Duodenal mucosa (tissue), 2 donors: ENCODE measurements at regions not wholly inside any gene's neighbourhood (a gene's known extent, or its start where the extent isn't known, plus 50 kb on each side); places are given as distances from the start of the nearest gene placed in this dataset.

Experiments used
- H3K27ac ChIP-seq: one replicate; pipeline ENCODE4 v1.7.0; 2013; ENCODE audit warnings: low read depth, low read length
- H3K27me3 ChIP-seq, 2 donors: one replicate each; pipeline ENCODE4 v1.7.0; 2013; ENCODE audit warnings: low read length in 2 of 2, control low read depth in 1 of 2; ENCODE audit not compliant: insufficient read depth in 2 of 2, control insufficient read depth in 1 of 2
- H3K36me3 ChIP-seq, 2 donors: one replicate each; pipeline ENCODE4 v1.7.0; 2013; ENCODE audit warnings: low read length in 2 of 2, control low read depth in 1 of 2; ENCODE audit not compliant: insufficient read depth in 2 of 2, control insufficient read depth in 1 of 2
- H3K4me1 ChIP-seq, 2 donors: one replicate each; pipeline ENCODE4 v1.7.0; 2013; ENCODE audit warnings: low read length in 2 of 2, control low read depth in 1 of 2; ENCODE audit not compliant: insufficient read depth in 2 of 2, control insufficient read depth in 1 of 2
- H3K4me3 ChIP-seq, 2 donors: one replicate each; pipeline ENCODE4 v1.7.0; 2013; ENCODE audit warnings: low read length in 2 of 2, low read depth in 1 of 2
- H3K9ac ChIP-seq, 2 donors: one replicate each; pipeline ENCODE4 v1.7.0; 2013; ENCODE audit warnings: low read length in 2 of 2, low read depth in 1 of 2
- H3K9me3 ChIP-seq, 2 donors: one replicate each; pipeline ENCODE4 v1.7.0; 2013; ENCODE audit warnings: low read length in 2 of 2, control low read depth in 1 of 2; ENCODE audit not compliant: control insufficient read depth in 1 of 2

DNA sequence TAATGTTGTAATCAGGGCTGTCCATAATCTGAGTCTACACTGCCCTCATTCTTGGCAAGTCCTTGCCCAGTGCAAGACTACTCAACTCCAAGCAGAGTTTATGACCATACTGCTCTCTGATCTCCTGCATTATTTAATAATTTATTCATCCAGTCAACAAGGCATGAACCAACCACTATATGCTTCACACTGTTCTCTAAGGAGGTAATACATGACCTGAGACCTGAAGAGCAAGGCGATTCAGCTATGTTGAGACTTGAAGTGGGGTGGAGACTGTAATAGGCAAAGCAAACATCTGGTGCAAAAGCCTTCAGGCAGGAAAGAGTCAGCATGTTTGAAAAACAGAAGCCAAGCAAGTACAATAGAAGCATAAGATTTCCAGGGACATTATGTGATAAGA is 1362.8 kb downstream of the ROBO2 start:
- Histone ChIP-seq H3K36me3 (no peaks in the 10 kb centered on the region), H3K27ac (no peak overlapping the region), H3K4me3 (no peak overlapping the region), H3K9me3 (peaks cover 0 to 4% of the 10 kb centered on the region in 2 donors), H3K27me3 (no peaks in the 10 kb centered on the region), H3K9ac (no peak overlapping the region), H3K4me1 (no peaks in the 10 kb centered on the region)

DNA sequence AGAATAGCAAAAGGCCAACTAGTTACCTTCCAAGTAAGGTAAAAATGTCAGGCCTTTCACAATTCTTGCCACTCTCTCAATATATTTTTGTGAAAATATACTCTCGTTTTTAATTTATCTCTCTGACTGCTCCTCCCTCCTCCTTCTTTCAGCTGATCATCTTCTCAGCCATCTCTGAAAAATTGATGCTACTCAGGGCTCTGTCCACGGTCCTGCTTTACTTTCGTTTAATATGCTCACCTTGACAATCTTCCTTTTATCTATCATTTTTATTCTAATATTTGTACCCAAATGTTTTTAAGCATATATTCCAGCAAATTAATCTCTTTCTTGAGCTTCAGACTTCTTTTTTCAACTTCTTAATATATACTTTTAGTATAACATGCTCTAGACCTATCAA is 1362.1 kb downstream of the ROBO1 start:
- H3K36me3 ChIP-seq: no peaks in the 10 kb centered on the region
- no peaks in the 10 kb centered on the region for H3K9me3 ChIP-seq
- H3K4me1 ChIP-seq: no peaks in the 10 kb centered on the region
- no peak overlapping the region for H3K27ac ChIP-seq
- no peak overlapping the region for H3K9ac ChIP-seq
- no peak overlapping the region for H3K4me3 ChIP-seq
- H3K27me3 ChIP-seq: no peaks in the 10 kb centered on the region

DNA sequence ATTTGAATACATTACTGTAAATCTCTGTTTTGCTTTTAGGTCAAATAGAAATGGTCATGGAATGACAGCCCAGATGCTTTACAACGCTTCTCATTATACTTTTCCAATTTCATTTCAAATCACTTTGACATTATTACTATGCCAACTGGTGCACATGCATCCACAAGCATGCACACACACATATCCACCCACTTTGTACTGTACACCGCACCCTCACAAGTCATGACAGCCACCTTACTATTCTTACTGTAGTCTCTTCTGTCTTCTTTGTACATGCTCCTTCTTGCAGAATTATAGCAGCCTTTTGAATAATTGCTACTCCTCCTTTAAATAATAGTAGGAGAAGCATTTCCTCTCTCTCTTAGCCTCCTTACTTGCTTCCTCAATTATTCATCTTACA is 1361.4 kb downstream of the ROBO1 start:
- Histone ChIP-seq H3K27me3 (no peaks in the 10 kb centered on the region), H3K27ac (no peak overlapping the region), H3K9me3 (no peaks in the 10 kb centered on the region), H3K9ac (no peak overlapping the region), H3K36me3 (no peaks in the 10 kb centered on the region), H3K4me1 (no peaks in the 10 kb centered on the region), H3K4me3 (no peak overlapping the region)

DNA sequence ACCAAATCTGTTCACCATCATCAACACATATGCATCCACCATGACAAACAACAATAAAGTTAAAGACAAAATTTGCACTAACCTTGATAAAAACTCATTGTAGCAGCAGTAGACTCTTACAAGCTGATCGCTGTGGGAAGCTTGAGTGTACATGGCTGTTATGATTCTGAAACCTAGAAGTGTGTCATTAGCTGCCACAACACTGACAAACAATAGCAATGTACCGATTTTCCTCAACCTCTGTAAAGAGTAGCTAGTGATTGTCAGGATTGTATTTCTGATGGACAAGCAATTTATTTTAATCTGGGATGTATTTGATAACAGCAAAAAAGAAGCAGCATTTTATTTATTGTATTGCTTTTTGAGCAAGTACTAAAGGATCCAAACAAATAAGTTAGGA is 1357.7 kb downstream of the ROBO1 start:
- Histone ChIP-seq H3K4me3 (no peak overlapping the region), H3K27ac (no peak overlapping the region), H3K36me3 (no peaks in the 10 kb centered on the region), H3K9ac (no peak overlapping the region), H3K4me1 (no peaks in the 10 kb centered on the region), H3K9me3 (no peaks in the 10 kb centered on the region), H3K27me3 (no peaks in the 10 kb centered on the region)

DNA sequence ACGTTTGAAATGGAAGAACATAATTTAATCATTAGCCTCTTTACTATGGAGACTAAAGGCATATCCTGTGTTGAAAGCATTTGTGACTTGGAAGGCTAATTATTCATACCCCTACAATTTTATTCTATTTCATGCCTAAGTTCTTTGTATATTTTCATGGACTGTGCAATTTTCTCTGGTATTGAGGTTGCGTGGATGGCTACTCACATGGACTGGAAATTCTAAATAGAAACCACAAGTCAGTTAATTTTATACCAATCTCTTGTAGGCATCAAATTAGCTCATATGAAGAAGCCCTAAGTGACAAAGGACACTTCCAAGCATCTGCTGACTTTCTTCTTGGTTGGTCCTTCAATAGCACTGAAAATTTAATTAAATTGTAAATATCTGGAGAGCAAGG is 1353.5 kb downstream of the ROBO1 start:
- Histone ChIP-seq H3K4me3 (no peak overlapping the region), H3K9ac (no peak overlapping the region), H3K27ac (no peak overlapping the region), H3K36me3 (no peaks in the 10 kb centered on the region), H3K9me3 (no peaks in the 10 kb centered on the region), H3K4me1 (no peaks in the 10 kb centered on the region), H3K27me3 (no peaks in the 10 kb centered on the region)

DNA sequence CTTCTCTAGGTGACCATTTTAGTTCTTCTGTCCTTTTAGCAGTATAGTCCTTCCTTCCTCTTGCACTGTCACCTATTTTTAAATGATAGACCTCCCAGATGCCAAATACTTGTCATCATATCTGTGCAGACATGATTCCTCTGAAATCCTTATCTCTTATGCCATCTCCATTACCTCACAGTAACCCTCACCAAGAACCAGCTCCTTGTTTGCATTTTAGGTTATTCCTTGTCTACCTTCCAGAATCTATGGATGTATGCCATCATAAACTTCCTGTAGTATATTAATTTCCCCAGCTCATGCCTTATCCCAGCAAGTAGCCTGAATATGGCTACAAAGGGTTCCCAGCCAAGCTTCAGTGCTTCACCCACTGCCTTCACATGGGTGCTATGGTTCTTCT is 1347.2 kb downstream of the ROBO1 start:
- Histone ChIP-seq H3K27me3 (no peaks in the 10 kb centered on the region), H3K4me1 (no peaks in the 10 kb centered on the region), H3K4me3 (no peak overlapping the region), H3K27ac (no peak overlapping the region), H3K9ac (no peak overlapping the region), H3K9me3 (no peaks in the 10 kb centered on the region), H3K36me3 (no peaks in the 10 kb centered on the region)

DNA sequence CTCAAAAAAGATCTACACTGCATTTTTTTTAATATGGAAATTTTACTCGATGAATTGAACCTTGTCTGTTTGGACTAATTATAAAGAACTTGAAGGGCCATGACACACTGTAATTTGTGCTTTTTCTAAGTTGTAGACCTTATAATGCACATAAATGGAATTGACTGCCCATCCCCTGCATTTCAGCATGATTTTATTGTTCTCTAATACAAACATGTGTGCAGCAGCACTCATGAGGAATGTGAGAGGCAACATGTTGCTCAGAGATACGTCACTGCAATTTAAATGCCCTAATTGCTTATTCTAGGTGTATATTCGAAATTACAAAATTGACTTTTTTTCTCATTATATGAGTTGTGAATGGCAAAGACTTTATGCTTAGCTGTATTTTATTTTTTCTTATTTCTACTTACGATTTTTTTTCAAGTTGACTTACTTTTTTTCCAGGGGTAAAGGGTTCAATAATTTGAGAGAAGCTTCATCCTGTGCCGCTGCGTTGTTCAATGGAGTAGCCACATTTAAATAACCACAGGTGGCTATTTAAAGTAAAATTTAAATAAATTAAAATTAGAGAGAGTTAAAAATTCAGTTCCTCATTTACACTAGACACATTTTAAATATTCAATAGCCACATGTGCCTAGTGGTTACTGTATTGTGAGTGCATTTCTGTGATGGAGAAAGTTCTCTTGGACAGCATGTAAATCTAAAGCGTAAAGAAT is 1346.4 kb downstream of the ROBO1 start:
- no peak overlapping the region for H3K9ac ChIP-seq
- H3K4me1 ChIP-seq: no peaks in the 10 kb centered on the region

DNA sequence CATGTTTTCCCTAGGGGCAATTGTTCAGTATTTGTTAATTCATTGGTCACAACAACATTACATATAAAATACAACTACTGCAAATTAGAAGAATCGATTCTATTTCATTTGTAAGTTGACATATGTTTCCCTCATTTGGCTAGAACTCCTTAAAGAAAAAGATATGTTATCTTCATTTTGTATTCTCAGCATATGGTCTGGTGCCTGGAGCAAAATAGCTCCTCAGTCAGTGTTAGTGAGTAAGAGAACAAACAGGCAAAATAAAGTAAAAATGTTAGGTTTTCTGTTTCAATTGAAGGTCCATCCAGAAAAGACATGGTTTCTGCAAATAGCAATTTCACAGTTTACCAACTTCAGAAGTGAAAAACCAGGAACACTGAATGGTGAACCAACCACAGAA is 1343.1 kb downstream of the ROBO1 start:
- H3K4me3 ChIP-seq: no peak overlapping the region
- H3K9me3 ChIP-seq: no peaks in the 10 kb centered on the region
- no peaks in the 10 kb centered on the region for H3K36me3 ChIP-seq
- H3K4me1 ChIP-seq: no peaks in the 10 kb centered on the region
- no peak overlapping the region for H3K9ac ChIP-seq
- no peak overlapping the region for H3K27ac ChIP-seq
- H3K27me3 ChIP-seq: no peaks in the 10 kb centered on the region

More for the DNA sequence above, 1346.4 kb downstream of the ROBO1 start:
- Histone ChIP-seq H3K27ac (no peak overlapping the region), H3K4me3 (no peak overlapping the region), H3K27me3 (no peaks in the 10 kb centered on the region), H3K9me3 (no peaks in the 10 kb centered on the region), H3K36me3 (no peaks in the 10 kb centered on the region)

DNA sequence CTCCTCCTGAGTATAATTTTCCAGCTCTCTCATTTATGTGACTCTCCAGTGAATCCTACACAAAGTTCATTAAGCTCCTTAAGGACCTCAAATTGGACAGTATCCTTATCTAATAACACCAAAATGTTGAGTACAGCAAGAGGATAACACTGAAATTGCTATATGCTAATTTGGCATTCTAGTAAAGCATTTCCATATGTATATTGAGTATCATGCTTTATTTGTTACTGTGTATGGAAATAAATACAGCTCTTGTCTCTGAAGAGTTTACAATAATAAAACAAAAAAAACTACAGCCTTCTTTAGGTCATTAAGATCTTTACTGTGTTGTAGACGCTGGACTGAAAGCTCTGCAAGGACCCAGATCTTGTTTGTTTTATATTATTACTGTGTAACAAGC is 1341.3 kb downstream of the ROBO1 start:
- no peak overlapping the region for H3K4me3 ChIP-seq
- no peaks in the 10 kb centered on the region for H3K36me3 ChIP-seq
- H3K27me3 ChIP-seq: no peaks in the 10 kb centered on the region

DNA sequence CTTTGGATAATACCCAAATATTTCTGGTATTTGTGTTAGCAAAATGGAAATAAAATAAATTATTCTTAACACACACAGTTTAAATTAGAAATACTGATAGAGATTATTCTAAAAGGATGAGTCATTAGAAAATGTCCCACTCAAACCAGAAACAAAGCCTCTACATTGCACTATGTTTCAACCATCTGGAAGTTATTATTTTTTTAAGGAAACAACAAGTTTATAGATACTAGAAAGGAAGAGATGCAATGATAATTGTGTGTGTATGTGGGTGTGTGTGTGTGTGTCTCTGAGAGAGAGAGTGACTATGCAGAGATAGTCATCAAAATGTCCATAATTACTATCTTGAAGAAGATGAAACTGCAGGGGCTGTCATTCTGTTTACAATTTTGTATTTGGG is 1340.5 kb downstream of the ROBO1 start:
- H3K4me1 ChIP-seq: no peaks in the 10 kb centered on the region
- no peaks in the 10 kb centered on the region for H3K27me3 ChIP-seq
- H3K9ac ChIP-seq: no peak overlapping the region
- no peak overlapping the region for H3K27ac ChIP-seq
- no peaks in the 10 kb centered on the region for H3K36me3 ChIP-seq
- H3K4me3 ChIP-seq: no peak overlapping the region
- peaks cover 0 to 3% of the 10 kb centered on the region in 2 donors for H3K9me3 ChIP-seq

More for the DNA sequence above, 1341.3 kb downstream of the ROBO1 start:
- no peak overlapping the region for H3K27ac ChIP-seq
- no peak overlapping the region for H3K9ac ChIP-seq
- peaks cover 0 to 3% of the 10 kb centered on the region in 2 donors for H3K9me3 ChIP-seq
- no peaks in the 10 kb centered on the region for H3K4me1 ChIP-seq

DNA sequence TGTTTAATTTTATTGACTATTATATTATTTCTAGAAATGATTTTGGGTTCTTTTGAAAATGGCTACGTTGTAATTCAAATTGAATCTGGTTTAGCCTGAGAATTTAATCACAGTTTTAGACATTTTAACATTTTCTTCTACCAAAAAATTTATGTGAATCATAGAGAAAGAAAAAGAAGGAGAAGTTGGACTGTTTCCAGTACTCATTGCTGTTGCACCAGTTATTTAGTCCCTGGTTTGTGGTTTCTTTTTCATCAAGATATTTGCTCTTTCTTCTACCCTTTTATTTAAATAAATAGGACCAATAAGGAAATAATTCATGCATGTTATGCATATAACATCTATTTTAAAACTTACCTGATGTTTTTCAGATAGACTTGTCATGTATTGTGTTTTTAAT is 1337.1 kb downstream of the ROBO1 start:
- Histone ChIP-seq H3K9ac (no peak overlapping the region), H3K4me1 (no peaks in the 10 kb centered on the region), H3K27ac (no peak overlapping the region), H3K36me3 (no peaks in the 10 kb centered on the region), H3K27me3 (no peaks in the 10 kb centered on the region), H3K4me3 (no peak overlapping the region), H3K9me3 (peaks cover 0 to 3% of the 10 kb centered on the region in 2 donors)
